IPS-18a (cell line): ENCODE measurements at regions not wholly inside any gene's neighbourhood (a gene's known extent, or its start where the extent isn't known, plus 50 kb on each side); places are given as distances from the start of the nearest gene placed in this dataset.

Experiments
- H3K27ac ChIP-seq: one replicate; pipeline ENCODE4 v1.5.1; 2013; ENCODE audit warnings: low read length
- H3K27me3 ChIP-seq: one replicate; pipeline ENCODE4 v1.6.1; 2013; ENCODE audit warnings: mild to moderate bottlenecking, low read length; ENCODE audit not compliant: control insufficient read depth, insufficient read depth
- H3K36me3 ChIP-seq: one replicate; pipeline ENCODE4 v1.6.1; 2013; ENCODE audit warnings: low read depth, low read length; ENCODE audit not compliant: control insufficient read depth
- H3K4me1 ChIP-seq: one replicate; pipeline ENCODE4 v1.6.1; 2013; ENCODE audit warnings: low read depth, low read length; ENCODE audit not compliant: control insufficient read depth
- H3K4me3 ChIP-seq: one replicate; pipeline ENCODE4 v1.5.1; 2013; ENCODE audit warnings: low read length
- H3K9ac ChIP-seq: one replicate; pipeline ENCODE4 v1.6.1; 2013; ENCODE audit warnings: mild to moderate bottlenecking, low read length, moderate library complexity
- H3K9me3 ChIP-seq: one replicate; pipeline ENCODE4 v1.6.1; 2013; ENCODE audit warnings: low read depth, low read length; ENCODE audit not compliant: control insufficient read depth

- peaks cover 14% of the 10 kb centered on the region for H3K36me3 ChIP-seq
Measured at GRCh38 chr17:77501101-77501566, 360.4 kb downstream of the SEC14L1 start.

DNA sequence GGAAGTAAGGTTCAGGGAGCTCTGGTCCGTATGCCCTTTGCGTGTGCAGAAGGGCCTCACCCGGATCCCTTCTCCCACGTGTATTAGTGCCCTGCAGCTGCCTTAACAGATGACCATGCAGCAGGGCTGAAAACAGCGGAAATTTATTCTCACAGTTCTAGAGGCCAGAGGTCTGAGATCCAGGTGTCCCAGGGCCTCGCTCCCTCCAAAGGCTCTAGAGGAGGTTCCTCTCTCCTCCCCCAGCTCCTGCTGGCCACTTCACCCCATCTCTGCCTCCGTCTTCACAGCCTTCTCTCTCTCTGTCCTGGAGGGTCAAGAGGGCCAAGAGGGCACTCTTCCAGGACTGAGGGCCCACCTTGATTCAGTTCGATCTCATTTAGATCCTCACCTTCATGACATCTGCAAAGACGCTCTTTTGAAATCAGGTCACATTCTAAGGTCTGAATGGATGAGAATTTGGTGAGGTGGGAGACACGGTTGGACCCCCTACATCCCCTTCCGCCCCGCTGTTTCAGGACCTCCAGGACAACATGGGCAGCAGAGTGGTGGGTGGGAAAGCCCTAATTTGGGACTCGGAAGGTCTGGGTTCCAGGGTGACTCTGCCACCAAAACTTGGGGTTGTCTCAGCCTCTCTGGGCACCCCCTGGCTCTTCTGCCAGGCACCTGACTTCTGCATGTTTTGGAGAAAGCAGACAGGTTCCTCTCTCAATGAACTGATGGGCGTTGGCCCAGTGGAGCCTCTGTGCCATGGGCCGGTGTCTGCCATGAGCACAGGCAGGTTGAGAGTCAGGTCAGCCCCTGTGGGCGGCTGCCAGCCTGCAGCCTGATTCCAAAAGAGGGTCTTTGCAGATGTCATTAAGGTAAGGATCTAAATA, 361.2 kb downstream of the SEC14L1 start:
- H3K4me1 ChIP-seq, result peaks cover 5% of the 10 kb centered on the region
- H3K27me3 ChIP-seq, result no peaks in the 10 kb centered on the region
- H3K27ac ChIP-seq, result no peak overlapping the region
- H3K4me3 ChIP-seq, result no peak overlapping the region
- H3K36me3 ChIP-seq, result peaks cover 6% of the 10 kb centered on the region
- no peak overlapping the region for H3K9ac ChIP-seq
- no peaks in the 10 kb centered on the region for H3K9me3 ChIP-seq

More at GRCh38 chr17:77501101-77501566, 360.4 kb downstream of the SEC14L1 start:
- Histone ChIP-seq H3K27me3 (no peaks in the 10 kb centered on the region), H3K4me1 (peaks cover 5% of the 10 kb centered on the region), H3K4me3 (no peak overlapping the region), H3K9me3 (no peaks in the 10 kb centered on the region), H3K27ac (no peak overlapping the region), H3K9ac (no peak overlapping the region)

- no peak overlapping the region for H3K9ac ChIP-seq
- peaks cover 5% of the 10 kb centered on the region for H3K4me1 ChIP-seq
- H3K36me3 ChIP-seq, result peaks cover 5% of the 10 kb centered on the region
- H3K27me3 ChIP-seq, result no peaks in the 10 kb centered on the region
- no peak overlapping the region for H3K27ac ChIP-seq
- no peaks in the 10 kb centered on the region for H3K9me3 ChIP-seq
- H3K4me3 ChIP-seq, result no peak overlapping the region
Measured at GRCh38 chr17:77502626-77503292, 362.0 kb downstream of the SEC14L1 start.

GRCh38 chr17:77503293-77503655, 362.5 kb downstream of the SEC14L1 start:
- no peak overlapping the region for H3K9ac ChIP-seq
- no peak overlapping the region for H3K4me3 ChIP-seq
- H3K27me3 ChIP-seq, result no peaks in the 10 kb centered on the region
- peaks cover 5% of the 10 kb centered on the region for H3K4me1 ChIP-seq
- peaks cover 5% of the 10 kb centered on the region for H3K36me3 ChIP-seq
- no peak overlapping the region for H3K27ac ChIP-seq
- H3K9me3 ChIP-seq, result no peaks in the 10 kb centered on the region

DNA sequence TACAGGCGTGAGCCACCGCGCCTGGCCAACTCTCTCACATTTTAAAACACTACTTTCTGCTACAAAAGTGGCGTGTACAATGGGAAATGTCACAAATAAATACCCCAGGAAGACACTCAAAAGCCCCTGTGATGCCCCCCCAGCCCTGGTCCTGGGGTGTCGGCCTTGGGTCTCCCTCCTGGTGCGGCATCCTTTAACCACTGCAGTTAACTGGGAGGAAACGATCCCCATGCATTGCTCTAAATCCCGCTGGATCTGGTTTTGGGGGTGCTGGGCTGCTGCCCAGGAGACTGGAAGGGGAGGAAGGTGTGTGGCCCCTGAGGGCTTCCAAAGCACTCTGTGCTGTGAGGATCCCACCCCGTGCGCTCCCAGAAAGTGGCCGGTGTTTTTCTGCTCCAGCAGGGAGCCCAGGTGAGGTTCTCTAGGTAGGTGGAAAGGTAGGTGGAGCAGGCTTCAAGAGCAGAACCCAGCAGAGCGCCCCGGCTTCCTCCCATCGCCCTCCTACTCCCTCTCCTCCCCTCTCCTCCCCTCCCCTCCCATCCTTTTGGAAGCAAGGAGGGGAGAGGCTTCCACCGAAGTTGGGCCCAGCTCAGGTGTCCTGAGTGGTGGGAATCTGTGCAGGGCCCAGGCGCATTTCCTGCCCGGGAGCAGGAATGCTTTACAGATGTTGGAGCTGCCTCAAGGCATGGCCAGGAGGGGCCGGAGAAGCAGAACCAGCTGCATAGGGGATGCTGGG, 363.3 kb downstream of the SEC14L1 start:
- Histone ChIP-seq H3K27ac (no peak overlapping the region), H3K36me3 (peaks cover 5% of the 10 kb centered on the region), H3K27me3 (no peaks in the 10 kb centered on the region), H3K9ac (no peak overlapping the region), H3K4me3 (no peak overlapping the region), H3K4me1 (peaks cover 5% of the 10 kb centered on the region), H3K9me3 (no peaks in the 10 kb centered on the region)

- H3K9me3 ChIP-seq, result no peaks in the 10 kb centered on the region
- no peaks in the 10 kb centered on the region for H3K27me3 ChIP-seq
- no peak overlapping the region for H3K4me3 ChIP-seq
- H3K27ac ChIP-seq, result no peak overlapping the region
- no peak overlapping the region for H3K9ac ChIP-seq
- H3K36me3 ChIP-seq, result no peaks in the 10 kb centered on the region
- H3K4me1 ChIP-seq, result peaks cover 5% of the 10 kb centered on the region
Measured at GRCh38 chr17:77504652-77505155, 363.9 kb downstream of the SEC14L1 start.

- H3K36me3 ChIP-seq, result no peaks in the 10 kb centered on the region
- H3K27me3 ChIP-seq, result no peaks in the 10 kb centered on the region
- H3K27ac ChIP-seq, result no peak overlapping the region
- peaks cover 5% of the 10 kb centered on the region for H3K4me1 ChIP-seq
- H3K9me3 ChIP-seq, result no peaks in the 10 kb centered on the region
- H3K9ac ChIP-seq, result no peak overlapping the region
- H3K4me3 ChIP-seq, result no peak overlapping the region
Measured at GRCh38 chr17:77505181-77505639, 364.4 kb downstream of the SEC14L1 start.

DNA sequence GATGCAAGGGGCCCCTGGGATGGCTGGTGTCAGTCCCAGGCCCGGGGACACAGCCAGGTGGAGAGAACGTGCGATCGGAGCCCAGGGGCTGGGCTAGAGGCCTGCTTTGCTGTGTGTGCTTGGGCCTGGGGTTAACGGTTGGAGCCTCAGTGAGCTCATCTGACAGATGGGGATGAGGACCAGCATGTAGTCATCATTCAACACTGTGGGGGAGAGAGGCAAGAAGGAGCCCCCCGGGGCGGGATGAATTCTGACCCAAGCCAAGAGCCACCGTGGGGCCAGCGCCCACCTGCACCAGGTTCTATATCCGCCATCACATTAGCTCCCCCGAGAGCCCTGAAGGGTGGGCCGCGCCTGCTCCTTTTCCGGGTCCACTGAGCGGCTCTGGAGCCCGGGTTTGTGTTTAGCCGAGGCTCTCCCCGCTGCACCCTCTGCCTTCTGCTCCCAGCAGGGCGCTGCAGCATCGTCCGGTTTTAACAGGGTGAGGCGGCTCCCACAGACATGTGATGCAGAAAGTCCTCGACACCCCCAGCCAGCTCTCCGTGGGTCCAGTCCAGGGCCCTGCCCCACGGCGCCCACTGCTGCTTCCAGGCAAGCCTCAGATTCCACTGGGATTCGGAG, 365.7 kb downstream of the SEC14L1 start:
- Histone ChIP-seq H3K9me3 (no peaks in the 10 kb centered on the region), H3K4me1 (peaks cover 5% of the 10 kb centered on the region), H3K27ac (no peak overlapping the region), H3K27me3 (no peaks in the 10 kb centered on the region), H3K4me3 (no peak overlapping the region), H3K9ac (no peak overlapping the region), H3K36me3 (no peaks in the 10 kb centered on the region)

DNA sequence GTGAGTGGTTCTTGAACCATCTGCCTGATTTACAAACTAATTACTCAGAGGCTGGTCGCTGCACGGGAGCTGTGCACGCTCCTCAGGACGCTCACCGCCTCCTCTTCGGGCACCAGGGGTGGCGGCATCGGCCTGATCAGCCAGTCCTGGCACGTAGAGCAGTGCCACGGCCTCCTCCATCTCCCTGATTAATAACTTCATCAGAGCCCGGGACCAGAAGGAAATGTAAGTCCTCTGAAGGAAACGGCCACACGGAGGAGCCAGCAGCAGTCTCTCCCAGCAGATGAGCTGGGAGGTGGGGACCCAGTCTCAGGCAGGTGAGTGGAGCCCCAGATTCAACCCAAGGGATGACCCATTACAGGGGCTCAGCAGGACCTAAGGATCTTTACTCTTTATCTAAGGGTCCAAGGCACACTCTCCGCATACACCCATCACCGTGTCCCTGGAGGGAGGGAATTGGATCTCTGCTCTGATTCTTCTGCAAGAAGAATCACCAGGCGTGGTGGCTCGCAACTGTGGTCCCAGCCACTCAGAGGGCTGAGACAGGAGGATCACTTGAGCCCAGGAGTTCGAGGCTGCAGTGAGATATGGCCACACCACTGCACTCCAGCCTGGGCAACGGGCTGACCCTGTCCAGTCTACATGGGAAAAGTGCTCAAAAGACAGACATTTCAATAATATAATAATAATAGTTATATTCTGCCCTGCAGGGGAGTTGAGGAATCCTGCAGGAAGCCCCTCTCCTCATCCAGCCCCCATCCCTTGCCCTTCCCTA, 366.5 kb downstream of the SEC14L1 start:
- H3K27ac ChIP-seq, result no peak overlapping the region
- no peak overlapping the region for H3K4me3 ChIP-seq
- H3K9ac ChIP-seq, result no peak overlapping the region
- H3K4me1 ChIP-seq, result peaks cover 5% of the 10 kb centered on the region
- no peaks in the 10 kb centered on the region for H3K36me3 ChIP-seq
- no peaks in the 10 kb centered on the region for H3K9me3 ChIP-seq
- H3K27me3 ChIP-seq, result no peaks in the 10 kb centered on the region

- Histone ChIP-seq H3K9ac (no peak overlapping the region), H3K4me3 (no peak overlapping the region), H3K27ac (no peak overlapping the region), H3K4me1 (peaks cover 5% of the 10 kb centered on the region), H3K27me3 (no peaks in the 10 kb centered on the region), H3K9me3 (no peaks in the 10 kb centered on the region), H3K36me3 (no peaks in the 10 kb centered on the region)
Measured at GRCh38 chr17:77508047-77508715, 367.4 kb downstream of the SEC14L1 start.
